ENCODE measurements at regions not wholly inside any gene's neighbourhood (a gene's known extent, or its start where the extent isn't known, plus 50 kb on each side); places are given as distances from the start of the nearest gene placed in this dataset.
"Not testable (repeated sequence)": the region's sequence is repeated elsewhere in the genome, so short reads cannot be mapped to it uniquely, and the experiment has no call there.

DNA sequence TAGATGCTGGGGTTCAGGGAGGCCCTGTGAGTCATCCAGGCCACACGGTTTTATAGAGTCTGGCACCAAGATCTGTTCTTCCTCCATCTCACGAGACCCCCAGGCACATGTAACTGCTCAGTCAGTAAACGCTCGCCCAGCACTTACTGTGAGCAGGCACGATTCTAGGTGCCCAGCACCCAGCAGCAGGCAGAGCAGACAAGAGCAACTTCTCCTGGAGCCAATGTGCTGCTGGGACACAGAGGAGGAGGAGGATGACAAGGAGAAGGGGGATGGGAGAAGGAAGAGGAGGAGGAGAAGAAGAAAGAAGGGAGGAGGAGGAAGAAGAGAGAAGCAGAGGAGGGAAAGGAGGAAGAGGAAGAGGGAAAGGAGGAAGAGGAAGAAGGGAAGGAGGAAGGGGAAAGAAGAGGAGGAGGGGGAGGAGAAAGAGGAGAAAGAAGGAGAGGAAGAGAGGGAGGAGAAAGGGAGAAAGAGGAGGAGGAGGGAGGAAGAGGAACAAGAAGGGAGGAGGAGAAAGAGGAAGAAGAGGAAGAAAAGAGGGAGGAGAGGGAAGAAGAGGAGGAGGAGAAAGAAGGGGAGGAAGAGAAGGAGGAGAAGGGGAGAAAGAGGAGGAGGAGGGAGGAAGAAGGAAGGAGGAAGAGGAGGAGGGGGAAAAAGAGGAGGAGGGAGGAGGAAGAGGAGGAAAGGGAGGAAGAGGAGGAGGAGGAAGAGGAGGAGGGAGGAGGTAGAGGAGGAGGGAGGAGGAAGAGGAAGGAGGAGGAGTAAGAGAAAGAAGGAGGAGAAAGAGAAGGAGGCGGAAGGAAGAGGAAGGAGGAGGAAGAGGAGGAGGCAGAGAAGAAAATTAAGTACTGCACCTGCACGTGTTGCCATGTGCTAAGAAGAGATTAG lies 77.6 kb upstream of the RTL6 start:
- no peak for DNase-seq (ENCODE audit: low read depth)

DNA sequence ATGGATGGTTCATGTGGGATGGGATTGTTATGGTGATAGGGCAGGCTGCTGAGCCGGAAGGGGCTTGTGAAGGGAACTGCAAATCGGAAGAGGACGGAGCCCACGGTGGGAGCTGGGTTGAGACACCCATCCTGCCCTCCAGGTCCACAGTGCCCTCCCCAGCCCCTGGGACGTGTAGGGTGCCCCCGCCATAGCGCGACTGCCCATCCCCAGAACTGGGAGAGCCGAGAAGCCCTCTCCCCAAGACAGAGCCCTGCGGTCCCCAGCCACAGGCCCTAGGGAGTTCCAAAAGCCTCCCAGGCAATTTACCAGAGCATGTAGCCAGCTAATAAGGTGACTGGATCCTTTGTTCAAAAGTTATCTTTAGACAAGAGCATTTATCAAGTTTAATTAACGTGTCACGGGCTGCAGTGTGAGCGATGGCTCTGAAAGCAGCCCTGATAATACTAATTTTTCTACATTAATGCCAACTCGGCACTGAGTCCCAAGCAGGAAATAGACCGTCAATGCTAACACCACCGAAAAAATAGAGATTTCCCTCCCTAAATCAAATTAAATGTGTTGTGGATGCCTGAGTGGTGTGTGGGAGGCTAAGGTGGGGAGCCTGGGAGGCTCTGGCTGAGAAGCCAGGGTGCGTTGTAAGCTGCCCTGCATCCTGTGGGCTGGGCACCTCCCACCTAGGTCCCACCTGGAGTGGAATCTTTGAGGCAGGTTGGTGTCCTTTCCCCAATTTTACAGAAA lies 76.8 kb upstream of the RTL6 start:
- no peak for DNase-seq (ENCODE audit: low read depth)

GRCh38 chr22:44574057-44574639 lies 76.1 kb upstream of the RTL6 start:
- DNase-seq (ENCODE audit: low read depth), result peak; percentile 47

DNA sequence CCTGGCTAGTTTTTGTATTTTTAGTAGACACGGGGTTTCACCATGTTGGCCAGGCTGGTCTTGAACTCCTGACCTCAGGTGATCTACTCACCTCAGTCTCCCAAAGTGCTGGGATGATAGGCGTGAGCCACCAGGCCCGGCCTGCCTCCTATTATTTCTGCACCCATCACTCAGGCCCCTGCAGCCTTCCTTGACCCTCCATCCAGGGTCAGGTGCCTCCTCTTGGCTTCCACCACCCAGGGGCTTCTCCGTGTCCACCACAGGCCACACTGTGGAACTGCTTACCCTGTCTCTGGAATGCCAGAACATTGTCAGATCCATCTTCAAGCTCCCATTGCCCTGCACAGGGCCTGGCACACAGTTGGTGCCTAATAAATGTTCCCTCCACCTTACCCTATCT lies 75.4 kb upstream of the RTL6 start:
- DNase-seq (ENCODE audit: low read depth), result no peak

DNA sequence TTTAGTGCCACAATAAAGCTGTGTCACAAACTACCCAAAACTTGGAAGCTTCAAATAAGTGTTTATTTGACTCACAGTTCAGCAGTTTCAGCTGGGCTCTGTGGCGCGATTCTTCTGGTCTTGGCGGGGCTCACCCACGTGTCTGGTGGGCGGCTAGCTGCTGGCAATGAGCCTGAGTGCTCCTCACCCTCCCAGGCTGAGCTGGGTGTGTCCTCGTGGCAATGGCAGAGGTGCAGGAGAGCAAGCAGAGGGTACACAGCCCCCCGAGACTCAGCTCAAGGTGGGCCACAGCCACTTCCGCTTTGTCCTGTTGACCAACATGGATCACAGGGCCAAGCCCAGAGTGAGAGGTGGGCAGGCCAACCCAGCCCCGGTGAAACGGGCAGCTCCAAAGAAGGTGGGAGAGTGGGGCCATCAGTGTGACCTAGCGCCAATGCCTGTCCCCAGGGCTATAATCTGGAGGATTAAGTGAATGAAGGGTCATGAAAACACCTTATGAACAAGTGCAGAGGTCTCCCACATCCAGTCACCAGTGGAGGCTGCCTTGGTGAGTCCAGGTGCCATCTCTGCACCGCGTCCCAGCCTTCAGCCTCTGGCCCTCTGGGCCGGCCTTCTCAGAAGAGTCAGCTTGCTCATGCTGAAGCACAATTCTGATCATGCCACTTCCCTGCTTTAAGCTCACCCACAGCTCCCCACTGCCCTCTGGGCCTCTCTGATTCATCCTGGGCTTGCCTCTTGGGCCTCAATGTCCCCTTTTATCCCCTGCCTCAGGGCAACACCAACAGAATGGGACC lies 74.6 kb upstream of the RTL6 start:
- DNase-seq (ENCODE audit: low read depth), result no peak

DNA sequence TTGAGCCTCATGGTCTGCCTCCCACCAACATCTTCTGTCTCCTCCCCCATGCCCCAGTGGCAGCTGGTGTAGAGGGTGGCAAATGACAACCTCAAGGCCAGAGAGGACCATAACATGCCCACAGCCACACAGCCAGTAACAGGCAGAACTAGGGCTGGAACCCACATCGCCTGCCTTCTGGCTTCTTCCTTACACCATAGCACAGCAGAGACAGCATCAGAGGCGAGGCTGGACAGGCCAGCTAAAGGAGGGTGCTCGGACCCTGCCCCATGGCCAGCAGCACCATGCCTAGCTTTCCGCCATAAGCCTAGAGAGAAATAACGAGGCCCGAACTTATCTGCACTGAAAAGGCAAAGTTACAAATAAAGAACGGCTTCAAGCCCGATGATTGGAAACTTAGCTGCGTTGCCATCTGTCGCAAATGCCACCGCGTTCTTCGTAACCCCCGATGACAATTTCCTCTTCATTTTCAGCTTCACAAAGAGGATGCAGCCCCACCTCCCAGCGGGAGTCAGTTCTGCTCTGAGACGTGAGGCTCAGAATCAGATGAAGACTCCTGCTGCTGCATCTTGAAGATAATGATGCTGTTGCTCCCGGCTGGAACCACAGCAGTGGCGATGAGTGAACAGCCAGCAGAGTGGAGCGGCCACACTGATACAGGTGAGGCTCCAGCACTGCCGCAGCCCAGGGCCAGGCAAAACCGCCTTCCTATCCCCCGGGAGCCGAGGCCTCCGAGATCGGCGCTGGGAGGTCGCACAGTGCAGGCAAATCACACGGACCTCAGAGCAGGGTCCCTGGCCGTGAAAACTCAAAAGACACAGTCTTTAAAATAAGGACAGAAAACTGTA lies 73.8 kb upstream of the RTL6 start:
- DNase-seq (ENCODE audit: low read depth), result no peak

- DNase-seq (ENCODE audit: low read depth), result no peak
Measured at GRCh38 chr22:44570476-44571445, 72.7 kb upstream of the RTL6 start.

- no peak for DNase-seq (ENCODE audit: low read depth)
Measured at GRCh38 chr22:44569561-44569991, 71.5 kb upstream of the RTL6 start.

GRCh38 chr22:44567846-44568493 lies 69.9 kb upstream of the RTL6 start:
- DNase-seq (ENCODE audit: low read depth), result no peak

DNA sequence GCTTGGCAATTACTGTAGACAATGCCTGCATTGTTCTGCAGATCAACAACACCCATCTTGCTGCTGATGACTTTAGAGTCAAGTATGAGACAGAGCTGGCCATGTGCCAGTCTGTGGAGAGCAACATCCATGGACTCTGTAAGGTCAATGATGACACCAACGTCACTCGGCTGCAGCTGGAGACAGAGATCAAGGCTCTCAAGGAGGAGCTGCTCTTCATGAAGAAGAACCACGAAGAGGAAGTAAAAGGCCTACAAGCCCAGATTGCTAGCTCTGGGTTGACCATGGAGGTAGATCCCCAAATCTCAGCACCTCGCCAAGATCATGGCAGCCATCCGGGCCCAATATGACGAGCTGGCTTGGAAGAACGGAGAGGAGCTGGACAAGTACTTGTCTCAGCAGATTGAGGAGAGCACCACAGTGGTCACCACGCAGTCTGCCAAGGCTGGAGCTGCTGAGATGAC lies 69.4 kb upstream of the RTL6 start:
- DNase-seq (ENCODE audit: low read depth), result not testable (repeated sequence)

DNA sequence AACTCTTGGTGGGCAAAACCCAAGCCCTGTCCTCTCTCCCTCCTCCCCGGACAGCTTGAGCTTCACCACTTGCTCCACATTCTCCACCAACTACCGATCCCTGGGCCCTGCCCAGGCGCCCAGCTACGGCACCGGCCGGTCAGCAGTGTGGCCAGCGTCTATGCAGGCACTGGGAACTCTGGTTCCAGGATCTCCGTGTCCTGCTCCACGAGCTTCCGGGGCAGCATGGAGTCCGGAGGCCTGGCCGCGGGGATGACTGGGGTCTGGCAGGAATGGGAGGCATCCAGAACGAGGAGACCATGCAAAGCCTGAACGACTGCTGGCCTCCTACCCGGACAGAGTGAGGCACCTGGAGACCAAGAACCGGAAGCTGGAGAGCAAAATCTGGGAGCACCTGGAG lies 68.9 kb upstream of the RTL6 start:
- no peak for DNase-seq (ENCODE audit: low read depth)

DNA sequence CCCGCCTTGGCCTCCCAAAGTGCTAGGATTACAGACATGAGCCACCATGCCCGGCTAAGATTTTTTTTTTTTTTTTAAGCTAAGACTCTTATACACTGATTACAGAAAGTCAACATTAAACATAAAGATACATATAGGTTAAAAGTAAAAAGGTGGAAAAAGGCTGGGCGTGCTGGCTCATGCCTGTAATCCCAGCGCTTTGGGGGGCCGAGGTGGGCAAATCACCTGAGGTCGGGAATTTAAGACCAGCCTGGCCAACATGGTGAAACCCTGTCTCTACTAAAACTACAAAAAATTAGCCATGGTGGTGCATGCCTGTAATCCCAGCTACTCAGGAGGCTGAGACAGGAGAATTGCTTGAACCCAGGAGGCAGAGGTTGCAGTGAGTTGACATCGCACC lies 64.6 kb upstream of the RTL6 start:
- not testable (repeated sequence) for DNase-seq (ENCODE audit: low read depth)

DNA sequence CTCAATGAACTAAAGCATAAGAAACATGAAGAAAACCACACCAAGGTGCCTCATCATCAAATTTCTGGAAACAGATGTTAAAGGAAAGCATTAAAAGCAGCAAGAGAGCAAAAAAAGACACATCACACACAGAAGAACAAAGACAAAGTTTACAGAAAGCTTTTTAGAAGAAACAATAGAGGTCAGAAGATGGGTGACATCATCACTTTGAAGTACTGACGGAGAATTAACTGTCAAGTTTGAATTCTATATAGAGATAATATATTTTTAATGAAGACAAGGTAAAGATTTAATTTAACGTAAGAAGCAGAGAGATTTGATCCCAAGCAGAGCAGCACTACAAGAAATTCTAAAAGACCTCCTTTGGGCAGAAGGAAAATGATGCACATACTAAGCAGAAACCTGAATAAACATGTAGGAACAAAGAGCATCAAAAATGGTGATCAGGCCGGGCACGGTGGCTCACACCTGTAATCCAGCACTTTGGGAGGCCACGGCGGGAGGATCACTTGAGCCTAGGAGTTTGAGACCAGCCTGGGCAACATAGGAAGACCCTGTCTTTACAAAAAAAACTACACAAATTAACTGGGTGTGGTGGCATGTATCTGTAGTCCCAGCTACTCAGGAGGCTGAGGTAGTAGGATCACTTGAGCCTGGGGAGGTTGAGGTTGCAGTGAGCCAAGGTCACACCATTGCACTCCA lies 63.3 kb upstream of the RTL6 start:
- no peak for DNase-seq (ENCODE audit: low read depth)

DNA sequence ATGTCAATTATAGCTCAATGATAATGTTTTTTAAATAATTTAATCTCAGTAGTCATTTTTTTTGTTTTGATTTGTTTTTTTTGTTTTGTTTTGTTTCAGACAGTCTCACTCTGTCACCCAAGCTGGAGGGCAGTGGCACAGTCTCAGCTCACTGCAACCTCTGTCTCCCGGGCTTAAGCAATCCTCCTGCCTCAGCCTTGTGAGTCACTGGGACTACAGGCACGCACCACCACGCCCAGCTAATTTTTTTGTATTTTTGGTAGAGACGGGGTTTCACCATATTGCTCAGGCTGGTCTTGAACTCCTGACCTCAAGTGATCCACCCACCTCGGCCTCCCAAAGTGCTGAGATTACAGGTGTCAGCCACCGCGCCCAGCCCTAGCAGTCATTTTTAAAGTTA lies 60.6 kb upstream of the RTL6 start:
- DNase-seq (ENCODE audit: low read depth), result not testable (repeated sequence)

GRCh38 chr22:44557872-44558271 lies 59.8 kb upstream of the RTL6 start:
- DNase-seq (ENCODE audit: low read depth), result not testable (repeated sequence)

DNA sequence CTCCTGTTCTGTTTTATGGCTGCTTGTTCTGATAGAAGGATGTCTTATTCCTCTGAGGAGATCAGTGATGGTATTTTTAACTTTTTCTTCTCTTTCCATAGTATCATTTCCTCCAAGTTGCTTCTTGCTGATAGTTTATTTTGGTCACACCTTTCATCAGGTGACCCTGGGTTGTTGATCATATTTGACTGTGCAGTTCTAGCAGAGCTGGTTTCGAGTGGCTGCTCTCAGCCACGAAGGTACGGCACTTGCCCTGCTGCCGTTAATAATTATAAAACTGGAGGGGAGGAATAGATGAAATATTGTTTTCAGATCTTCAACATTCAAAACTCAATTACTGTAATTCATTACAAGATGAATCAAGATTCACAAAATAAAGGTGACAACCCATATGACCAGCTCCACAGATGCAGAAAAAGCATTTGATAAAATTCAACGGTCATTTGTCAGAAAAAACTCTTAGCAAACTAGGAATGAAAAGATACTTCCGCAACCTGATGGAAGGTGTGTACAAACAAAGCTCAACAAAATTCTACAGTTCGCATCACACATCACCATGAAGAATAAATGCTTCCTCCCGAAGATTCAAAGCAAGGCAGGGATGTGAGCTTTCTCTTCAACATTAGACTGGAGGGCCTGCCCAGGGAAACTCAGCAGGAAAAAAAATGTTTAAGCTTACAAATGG lies 59.2 kb upstream of the RTL6 start:
- no peak for DNase-seq (ENCODE audit: low read depth)

DNA sequence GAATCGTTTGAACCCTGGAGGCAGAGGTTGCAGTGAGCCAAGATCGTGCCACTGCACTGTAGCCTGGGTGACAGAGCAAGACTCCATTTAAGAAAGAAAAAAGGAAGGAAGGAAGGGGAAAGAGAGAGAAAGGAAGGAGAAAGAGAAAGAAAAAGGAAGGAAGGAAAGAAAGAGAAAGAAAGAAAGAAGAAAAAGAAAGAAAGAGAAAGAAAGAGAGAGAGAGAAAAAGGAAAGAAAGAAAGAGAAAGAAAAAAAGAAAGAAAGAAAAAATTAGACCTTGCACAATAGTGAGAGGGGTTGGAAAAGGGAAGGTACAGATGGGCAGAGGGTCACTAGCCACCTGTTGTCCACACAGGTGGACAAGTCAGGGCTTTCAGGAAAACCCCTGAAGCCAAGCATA lies 57.6 kb upstream of the RTL6 start:
- no peak for DNase-seq (ENCODE audit: low read depth)

DNA sequence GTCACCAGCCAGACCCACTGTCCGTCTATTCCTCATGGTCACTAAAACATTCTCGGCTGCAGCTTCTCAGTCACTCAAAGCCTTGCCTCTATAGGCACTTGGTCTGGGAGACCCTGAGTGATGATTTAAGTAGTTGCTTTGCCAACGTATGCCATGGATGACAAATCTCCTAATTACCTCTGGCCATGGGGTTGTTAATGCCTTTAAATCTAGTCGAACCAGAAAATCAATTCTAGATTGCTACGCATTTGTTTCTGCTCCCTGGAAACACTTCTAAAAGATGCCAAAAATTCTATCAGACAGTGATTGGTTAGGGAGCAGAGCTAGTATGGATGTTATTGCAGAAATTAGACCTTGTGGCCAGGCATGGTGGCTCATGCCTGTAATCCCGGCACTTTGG lies 57.0 kb upstream of the RTL6 start:
- no peak for DNase-seq (ENCODE audit: low read depth)
